Muscle of leg (tissue), 3 donors: ENCODE measurements at regions not wholly inside any gene's neighbourhood (a gene's known extent, or its start where the extent isn't known, plus 50 kb on each side); places are given as distances from the start of the nearest gene placed in this dataset.

Experiments used
- DNase-seq: peaks from one replicate; pipeline ENCODE4 v3.0.0; 2013
- H3K27ac ChIP-seq: one replicate; pipeline ENCODE4 v1.5.1; 2013; ENCODE audit warnings: mild to moderate bottlenecking, low read length, control low read depth
- H3K27me3 ChIP-seq: one replicate; pipeline ENCODE4 v1.6.1; 2013; ENCODE audit warnings: low read length; ENCODE audit not compliant: control insufficient read depth, insufficient read depth
- H3K36me3 ChIP-seq: one replicate; pipeline ENCODE4 v1.6.1; 2013; ENCODE audit warnings: low read length; ENCODE audit not compliant: control insufficient read depth, insufficient read depth
- H3K4me1 ChIP-seq: one replicate; pipeline ENCODE4 v1.6.1; 2013; ENCODE audit warnings: low read length; ENCODE audit not compliant: control insufficient read depth, insufficient read depth
- H3K4me3 ChIP-seq: one replicate; pipeline ENCODE4 v1.5.1; 2013; ENCODE audit warnings: low read length, control low read depth
- H3K9me3 ChIP-seq: replicated peaks from 2 replicates; pipeline ENCODE4 v1.6.1; 2013; ENCODE audit warnings: low read depth, low read length; ENCODE audit not compliant: control insufficient read depth
- WGBS: methylation state at CpG from one replicate; pipeline ENCODE4 v1.1.5; 2013; ENCODE audit warnings: missing lambda C conversion rate; ENCODE audit not compliant: insufficient coverage; 5-methylcytosine and 5-hydroxymethylcytosine counted together

GRCh38 chr2:148592791-148593190, 51.8 kb upstream of the EPC2 start:
- H3K4me1 ChIP-seq, result no peaks in the 10 kb centered on the region
- H3K36me3 ChIP-seq, result no peaks in the 10 kb centered on the region
- no peak overlapping the region for H3K27ac ChIP-seq
- H3K27me3 ChIP-seq, result no peaks in the 10 kb centered on the region
- DNase-seq, result no peak
- WGBS, result 56% methylated on average over 3 of the region's 3 CpGs
- no peaks in the 10 kb centered on the region for H3K9me3 ChIP-seq
- no peak overlapping the region for H3K4me3 ChIP-seq

GRCh38 chr2:148593421-148593820, 51.1 kb upstream of the EPC2 start:
- Histone ChIP-seq H3K9me3 (no peaks in the 10 kb centered on the region), H3K4me3 (no peak overlapping the region), H3K27ac (no peak overlapping the region), H3K4me1 (no peaks in the 10 kb centered on the region), H3K36me3 (no peaks in the 10 kb centered on the region), H3K27me3 (no peaks in the 10 kb centered on the region)
- no CpG with 5 or more reads among the region's 4 CpGs for WGBS
- peak; percentile 5 for DNase-seq

GRCh38 chr2:148594216-148594615, 50.3 kb upstream of the EPC2 start:
- Histone ChIP-seq H3K27me3 (no peaks in the 10 kb centered on the region), H3K36me3 (no peaks in the 10 kb centered on the region), H3K4me1 (no peaks in the 10 kb centered on the region), H3K4me3 (no peak overlapping the region), H3K27ac (no peak overlapping the region), H3K9me3 (no peaks in the 10 kb centered on the region)
- DNase-seq, result no peak
- WGBS, result 42% methylated on average over 1 of the region's 5 CpGs
